OCI-LY1 (cell line): ENCODE measurements at regions not wholly inside any gene's neighbourhood (a gene's known extent, or its start where the extent isn't known, plus 50 kb on each side); places are given as distances from the start of the nearest gene placed in this dataset.

Experiments
- EZH2 ChIP-seq: fragments of 200-600 bp; sonication (generic), shearing (Covaris generic); IDR thresholded peaks from 2 replicates; pipeline ENCODE4 v1.8.0; 2017; ENCODE audit warnings: borderline replicate concordance, mixed run types, mild to moderate bottlenecking, antibody characterized with exemption, low read length, moderate library complexity, mixed read lengths
- TF ChIP-seq, protein P1 (sequence below): fragments of 200-600 bp; sonication (generic), shearing (Covaris generic); IDR thresholded peaks from 2 replicates; pipeline ENCODE4 v1.5.1; 2017; ENCODE audit warnings: mild to moderate bottlenecking, antibody characterized with exemption, low read length, moderate library complexity, mixed read lengths

DNA sequence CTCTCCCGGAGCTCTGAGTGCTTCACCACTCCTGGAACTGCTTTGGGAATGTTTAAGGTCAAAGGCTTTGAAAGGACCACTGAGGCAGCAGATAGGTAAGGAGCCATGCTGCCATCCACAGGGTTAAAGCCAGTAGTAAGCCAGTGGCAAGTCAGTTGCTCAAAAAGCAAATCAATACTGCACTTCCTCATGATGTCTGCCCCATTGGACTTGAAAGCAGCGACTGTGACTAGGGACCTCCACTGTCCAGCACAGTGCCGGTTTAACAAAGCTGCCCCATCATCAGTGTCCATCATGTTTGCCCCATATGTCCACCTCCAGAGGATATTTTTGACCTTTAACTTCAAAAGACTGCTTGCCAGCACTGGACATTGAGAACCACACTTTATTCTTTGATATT, 49.9 kb upstream of the FGF13 start:
- TF ChIP-seq, protein P1, sequence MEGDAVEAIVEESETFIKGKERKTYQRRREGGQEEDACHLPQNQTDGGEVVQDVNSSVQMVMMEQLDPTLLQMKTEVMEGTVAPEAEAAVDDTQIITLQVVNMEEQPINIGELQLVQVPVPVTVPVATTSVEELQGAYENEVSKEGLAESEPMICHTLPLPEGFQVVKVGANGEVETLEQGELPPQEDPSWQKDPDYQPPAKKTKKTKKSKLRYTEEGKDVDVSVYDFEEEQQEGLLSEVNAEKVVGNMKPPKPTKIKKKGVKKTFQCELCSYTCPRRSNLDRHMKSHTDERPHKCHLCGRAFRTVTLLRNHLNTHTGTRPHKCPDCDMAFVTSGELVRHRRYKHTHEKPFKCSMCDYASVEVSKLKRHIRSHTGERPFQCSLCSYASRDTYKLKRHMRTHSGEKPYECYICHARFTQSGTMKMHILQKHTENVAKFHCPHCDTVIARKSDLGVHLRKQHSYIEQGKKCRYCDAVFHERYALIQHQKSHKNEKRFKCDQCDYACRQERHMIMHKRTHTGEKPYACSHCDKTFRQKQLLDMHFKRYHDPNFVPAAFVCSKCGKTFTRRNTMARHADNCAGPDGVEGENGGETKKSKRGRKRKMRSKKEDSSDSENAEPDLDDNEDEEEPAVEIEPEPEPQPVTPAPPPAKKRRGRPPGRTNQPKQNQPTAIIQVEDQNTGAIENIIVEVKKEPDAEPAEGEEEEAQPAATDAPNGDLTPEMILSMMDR = no peak
- no peak for TF ChIP-seq EZH2
